Pancreas (tissue), 10 donors: ENCODE measurements at regions not wholly inside any gene's neighbourhood (a gene's known extent, or its start where the extent isn't known, plus 50 kb on each side); places are given as distances from the start of the nearest gene placed in this dataset.
"Not testable (repeated sequence)": the region's sequence is repeated elsewhere in the genome, so short reads cannot be mapped to it uniquely, and the experiment has no call there.

Experiments
- ATAC-seq, 4 donors: fragments of 200-7000 bp; cut with Tn5 transposase; one replicate each; pipeline versions ENCODE4 v1.8.0 to v1.9.1; 2020; ENCODE audit warnings: mild to moderate bottlenecking in 4 of 4, moderate library complexity in 4 of 4
- DNase-seq, 6 donors: peaks; one replicate each; pipeline ENCODE4 v3.0.0-alpha.2; 2020
- FAIRE-seq: peaks from 2 replicates; lab custom pipeline; 2012; peaks lifted over from hg19 to GRCh38; lab: Jason Lieb, UNC
- H3K27ac ChIP-seq, 4 donors: fragments of 200-600 bp; sonication (generic); 1 replicate in 3 of 4; 2 replicates in 1 of 4; pipeline versions ENCODE4 v1.5.0 to v1.8.0; 2020
- H3K27me3 ChIP-seq, 4 donors: fragments of 200-600 bp; one replicate each; pipeline ENCODE4 v1.8.0; 2021
- H3K36me3 ChIP-seq, 3 donors: fragments of 200-600 bp; sonication (generic) in 1 of 3; one replicate each; pipeline versions ENCODE4 v1.5.0 to v1.8.0; 2020 to 2021
- H3K4me1 ChIP-seq, 3 donors: fragments of 200-600 bp; one replicate each; pipeline ENCODE4 v1.8.0; 2021
- H3K4me3 ChIP-seq, 4 donors: fragments of 200-600 bp; sonication (generic) in 2 of 4; one replicate each; pipeline versions ENCODE4 v1.5.0 to v1.8.0; 2020 to 2021
- H3K9me3 ChIP-seq, 4 donors: fragments of 200-600 bp; one replicate each; pipeline ENCODE4 v1.8.0; 2021
- CTCF ChIP-seq, 4 donors: fragments of 200-600 bp; sonication (generic) in 3 of 4; IDR thresholded peaks; one replicate each; pipeline versions ENCODE4 v1.5.0 to v1.8.0; 2021; ENCODE audit warnings: antibody characterized with exemption in 4 of 4
- WGBS, 2 donors: extraction: QIAGEN DNeasy Blood & Tissue Kit; methylation state at CpG; one replicate each; pipeline ENCODE4 v1.1.7; 2013; 5-methylcytosine and 5-hydroxymethylcytosine counted together
- intact Hi-C, 3 donors: fragments of 100-400 bp; cut with DNase I; formaldehyde crosslinking; loops; one replicate each; pipeline versions ENCODE4 v1.11.1 to v1.14.2; 2022
- donor health status: healthy with polysubstance abuse.
- donor health status: DM: no; HTN: no; CAD: no; lungs with moderate emphysema.
- donor health status: DM: no; HTN: no; CAD: no.
- donor health status: control.
- donor health status: control.
- donor health status: Bipolar disorder and iron deficiency.
- donor health status: DM: yes; HTN: yes; CAD: no.
- donor health status: DM: no; HTN: no; CAD: no.
- donor health status: DM: no; HTN: no; CAD: no.
- donor health status: DM: yes; HTN: yes; CAD: no.

GRCh38 chr7:85686401-85687181 is 499.7 kb upstream of the SEMA3D start:
- H3K27me3 ChIP-seq = no peaks in the 10 kb centered on the region
- FAIRE-seq = no peak
- intact Hi-C loops = no loop called here
- no peak overlapping the region for H3K27ac ChIP-seq
- H3K36me3 ChIP-seq = no peaks in the 10 kb centered on the region
- 67 to 68% methylated on average over 7 of the region's 7 CpGs for WGBS, 2 donors
- DNase-seq = no peak
- TF ChIP-seq CTCF (IDR thresholded peaks at IDR 0.05) = no peak
- no peaks in the 10 kb centered on the region for H3K4me1 ChIP-seq
- H3K9me3 ChIP-seq = no peaks in the 10 kb centered on the region
- H3K4me3 ChIP-seq = no peak overlapping the region
- ATAC-seq = no peak

- H3K36me3 ChIP-seq = no peaks in the 10 kb centered on the region
- no peak overlapping the region for H3K27ac ChIP-seq
- H3K9me3 ChIP-seq = no peaks in the 10 kb centered on the region
- no peak overlapping the region for H3K4me3 ChIP-seq
- DNase-seq (no peak), ATAC-seq (no peak), FAIRE-seq (no peak)
- intact Hi-C loops = no loop called here
- no peaks in the 10 kb centered on the region for H3K4me1 ChIP-seq
- no peaks in the 10 kb centered on the region for H3K27me3 ChIP-seq
- TF ChIP-seq CTCF (IDR thresholded peaks at IDR 0.05) = no peak
These were observed 499.0 kb upstream of the SEMA3D start for GRCh38 chr7:85685901-85686300.

GRCh38 chr7:85682833-85683620 is 496.2 kb upstream of the SEMA3D start:
- no peak for DNase-seq
- ATAC-seq = no peak
- 43 to 49% methylated on average over 1 of the region's 1 CpG for WGBS, 2 donors
- intact Hi-C loops = no loop called here
- Histone ChIP-seq H3K9me3 (no peaks in the 10 kb centered on the region), H3K36me3 (no peaks in the 10 kb centered on the region), H3K27me3 (no peaks in the 10 kb centered on the region), H3K4me1 (no peaks in the 10 kb centered on the region), H3K4me3 (no peak overlapping the region), H3K27ac (no peak overlapping the region)
- FAIRE-seq = no peak
- no peak for TF ChIP-seq CTCF (IDR thresholded peaks at IDR 0.05)

GRCh38 chr7:85681241-85681640 is 494.4 kb upstream of the SEMA3D start:
- ATAC-seq (no peak), DNase-seq (no peak), FAIRE-seq (no peak)
- intact Hi-C loops = no loop called here
- no peak for TF ChIP-seq CTCF (IDR thresholded peaks at IDR 0.05)
- H3K9me3 ChIP-seq = no peaks in the 10 kb centered on the region
- WGBS, 2 donors = 59 to 64% methylated on average over 2 of the region's 2 CpGs
- no peaks in the 10 kb centered on the region for H3K36me3 ChIP-seq
- H3K4me3 ChIP-seq = no peak overlapping the region
- no peaks in the 10 kb centered on the region for H3K27me3 ChIP-seq
- no peaks in the 10 kb centered on the region for H3K4me1 ChIP-seq
- H3K27ac ChIP-seq = no peak overlapping the region

GRCh38 chr7:85675093-85675492 is 488.2 kb upstream of the SEMA3D start:
- H3K9me3 ChIP-seq, intact Hi-C loops, DNase-seq, H3K4me1 ChIP-seq, H3K36me3 ChIP-seq, H3K27me3 ChIP-seq, FAIRE-seq, H3K27ac ChIP-seq, H3K4me3 ChIP-seq, ATAC-seq: not testable (repeated sequence)
- 73 to 74% methylated on average over 2 of the region's 2 CpGs for WGBS, 2 donors
